Lower leg skin (tissue), 4 donors: ENCODE measurements at regions not wholly inside any gene's neighbourhood (a gene's known extent, or its start where the extent isn't known, plus 50 kb on each side); places are given as distances from the start of the nearest gene placed in this dataset.

Source experiments
- DNase-seq, 2 donors: peaks; one replicate each; pipeline ENCODE4 v3.0.0-alpha.2; 2019; ENCODE audit warnings: low spot score in 2 of 2
- H3K4me3 ChIP-seq: fragments of 200-600 bp; sonication (generic); 2 replicates; pipeline ENCODE4 v1.5.1; 2017; ENCODE audit warnings: mild to moderate bottlenecking, low read depth; ENCODE audit not compliant: poor library complexity, severe bottlenecking
- CTCF ChIP-seq, 3 donors: fragments of 450-650 bp; IDR thresholded peaks; one replicate each; pipeline ENCODE4 v1.5.1; 2016; ENCODE audit warnings: antibody characterized with exemption in 3 of 3, mild to moderate bottlenecking in 3 of 3, moderate library complexity in 2 of 3
- POLR2A ChIP-seq, 2 donors: fragments of 450-650 bp; IDR thresholded peaks; one replicate each; pipeline ENCODE4 v1.6.1; 2016 to 2017; ENCODE audit warnings: antibody characterized with exemption in 2 of 2, mild to moderate bottlenecking in 1 of 2, moderate library complexity in 1 of 2
- WGBS, 2 donors: methylation state at CpG; one replicate each; pipeline ENCODE4 v1.1.5; 2018; 5-methylcytosine and 5-hydroxymethylcytosine counted together
- intact Hi-C: fragments of 100-400 bp; cut with DNase I; formaldehyde crosslinking; loops from one replicate; pipeline ENCODE4 v1.15.0; 2023; ENCODE audit warnings: low total_unique reads

- no peak overlapping the region for H3K4me3 ChIP-seq
- TF ChIP-seq POLR2A (IDR thresholded peaks at IDR 0.05): no peak
- no peak for TF ChIP-seq CTCF (IDR thresholded peaks at IDR 0.05)
- no peak for DNase-seq
- intact Hi-C loops: loop anchor here (5.0 kb wide), 1 partner anchor 622 kb away; no protein-coding TSS in a partner anchor
Measured at GRCh38 chr1:65064981-65065380, 83.0 kb upstream of the AK4 start.

GRCh38 chr1:65065524-65066418 is 82.2 kb upstream of the AK4 start:
- peak in 1 of 2 donors; percentile 90 for DNase-seq
- intact Hi-C loops: no loop called here
- 5 to 8% methylated on average over 16 of the region's 16 CpGs for WGBS, 2 donors
- TF ChIP-seq CTCF (IDR thresholded peaks at IDR 0.05) (no peak), POLR2A (IDR thresholded peaks at IDR 0.05) (no peak)
- peak overlapping the region; percentile 70 for H3K4me3 ChIP-seq

GRCh38 chr1:65066419-65066765 is 81.6 kb upstream of the AK4 start:
- no peak for DNase-seq
- intact Hi-C loops: no loop called here
- 1% methylated on average over 32 to 33 of the region's 33 CpGs for WGBS, 2 donors

GRCh38 chr1:65066766-65067490 is 81.1 kb upstream of the AK4 start:
- H3K4me3 ChIP-seq: peak overlapping the region; percentile 70
- TF ChIP-seq POLR2A (IDR thresholded peaks at IDR 0.05) (peak in 1 of 2 donors; percentile 87), CTCF (IDR thresholded peaks at IDR 0.05) (no peak)
- intact Hi-C loops: no loop called here
- 0 to 3% methylated on average over 16 to 21 of the region's 101 CpGs for WGBS, 2 donors
- DNase-seq: peak; percentile 96 to 99

More at GRCh38 chr1:65066419-65066765, 81.6 kb upstream of the AK4 start:
- H3K4me3 ChIP-seq: peak overlapping the region; percentile 70
- TF ChIP-seq POLR2A (IDR thresholded peaks at IDR 0.05): no peak
- TF ChIP-seq CTCF (IDR thresholded peaks at IDR 0.05): no peak

GRCh38 chr1:65067491-65068201 is 80.4 kb upstream of the AK4 start:
- peak overlapping the region; percentile 70 for H3K4me3 ChIP-seq
- intact Hi-C loops: no loop called here
- DNase-seq: peak; percentile 73 to 94
- WGBS, 2 donors: 0% methylated on average over 37 to 40 of the region's 61 CpGs
- TF ChIP-seq POLR2A (IDR thresholded peaks at IDR 0.05) (peak in 1 of 2 donors; percentile 84), CTCF (IDR thresholded peaks at IDR 0.05) (no peak)
